HG02571 (cell line): ENCODE measurements at regions not wholly inside any gene's neighbourhood (a gene's known extent, or its start where the extent isn't known, plus 50 kb on each side); places are given as distances from the start of the nearest gene placed in this dataset.
"Not testable (repeated sequence)": the region's sequence is repeated elsewhere in the genome, so short reads cannot be mapped to it uniquely, and the experiment has no call there.

Source experiments
- ATAC-seq: cut with Tn5 transposase; IDR thresholded peaks from one replicate; pipeline ENCODE4 v1.9.1; 2021; ENCODE audit warnings: mild to moderate bottlenecking, moderate library complexity; ENCODE audit not compliant: unreplicated experiment

GRCh38 chr4:126201251-126202138 lies 886.7 kb downstream of the FAT4 start:
- ATAC-seq, result not testable (repeated sequence)

GRCh38 chr4:126202226-126202625 lies 887.5 kb downstream of the FAT4 start:
- ATAC-seq, result no peak

DNA sequence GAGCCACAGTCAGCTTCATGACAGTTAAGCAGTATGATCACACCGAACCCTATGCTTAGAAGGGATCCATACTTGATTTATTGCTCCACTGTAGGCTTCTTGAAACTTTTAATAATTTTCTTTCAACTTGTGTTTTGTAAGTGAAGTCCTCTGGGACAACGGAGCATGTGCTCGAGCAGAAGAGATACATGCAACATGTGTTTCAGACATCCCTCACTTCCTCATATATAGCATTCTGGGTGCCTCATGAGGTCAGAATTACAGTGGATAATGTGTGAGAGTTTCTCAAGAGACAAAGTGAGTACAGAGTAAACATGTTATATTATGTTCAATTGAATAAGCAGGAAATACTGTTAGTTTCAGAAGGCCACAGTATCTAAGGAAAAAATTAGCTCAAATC lies 893.2 kb downstream of the FAT4 start:
- ATAC-seq, result no peak

DNA sequence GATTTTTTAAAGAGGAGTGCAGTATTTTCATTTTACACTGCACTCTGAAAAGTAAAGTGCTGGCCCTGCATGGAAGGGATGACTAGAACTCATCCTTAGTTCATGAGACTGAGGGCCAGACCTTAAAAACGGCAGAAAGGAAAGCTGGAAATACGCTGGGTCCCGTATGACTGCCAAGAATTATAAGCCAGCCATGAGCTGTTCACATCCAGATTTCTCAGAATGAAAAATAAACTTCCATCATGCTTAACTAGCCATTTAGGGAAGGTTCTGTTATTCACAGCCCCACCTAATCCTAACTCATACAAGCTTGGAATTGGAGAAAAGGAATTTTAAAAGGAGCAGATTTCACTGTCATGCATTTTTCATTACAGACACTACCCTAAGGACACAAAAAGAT lies 894.4 kb downstream of the FAT4 start:
- no peak for ATAC-seq

DNA sequence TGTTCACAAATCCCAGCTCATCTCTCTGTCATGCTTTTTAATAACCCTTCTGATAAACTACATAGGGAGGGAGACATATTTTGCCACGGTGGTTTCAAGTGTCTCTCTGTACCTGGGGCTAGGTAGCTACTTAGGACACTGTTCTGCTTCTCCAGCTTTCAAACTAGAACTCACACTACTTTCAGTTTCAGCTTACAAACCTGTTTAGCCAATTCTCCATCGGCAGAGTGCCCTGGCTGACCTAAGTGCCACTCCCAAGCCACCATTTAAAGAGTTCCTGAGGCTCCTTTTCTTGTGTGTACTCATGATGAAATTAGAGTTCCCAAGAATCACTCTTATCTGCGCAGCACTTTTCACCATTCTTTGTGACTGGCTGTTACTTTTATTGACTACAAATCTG lies 899.2 kb downstream of the FAT4 start:
- no peak for ATAC-seq

DNA sequence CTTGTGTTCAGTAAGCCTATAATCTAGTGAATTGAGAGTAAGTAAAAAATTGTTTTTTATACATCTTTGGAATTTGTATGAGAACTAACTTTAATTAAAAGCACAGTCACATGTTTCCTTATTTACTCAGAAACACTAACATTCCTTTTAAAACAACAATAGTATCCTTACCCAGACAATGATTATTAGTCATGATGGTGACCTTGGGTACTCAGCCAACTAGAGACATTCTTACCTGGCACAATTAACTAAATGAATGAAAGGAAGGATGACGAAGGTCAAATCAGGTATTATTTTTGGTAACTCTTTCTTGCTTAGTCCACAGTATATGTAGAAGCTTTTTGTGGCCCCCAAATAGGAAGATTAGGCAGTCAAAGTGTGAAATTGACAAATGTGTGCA lies 901.0 kb downstream of the FAT4 start:
- no peak for ATAC-seq

- ATAC-seq, result no peak
Observed at GRCh38 chr4:126216611-126217010, 901.9 kb downstream of the FAT4 start.

- no peak for ATAC-seq
Observed at GRCh38 chr4:126221282-126221681, 906.5 kb downstream of the FAT4 start.

- ATAC-seq, result no peak
Observed at GRCh38 chr4:126221717-126222340, 907.1 kb downstream of the FAT4 start.

DNA sequence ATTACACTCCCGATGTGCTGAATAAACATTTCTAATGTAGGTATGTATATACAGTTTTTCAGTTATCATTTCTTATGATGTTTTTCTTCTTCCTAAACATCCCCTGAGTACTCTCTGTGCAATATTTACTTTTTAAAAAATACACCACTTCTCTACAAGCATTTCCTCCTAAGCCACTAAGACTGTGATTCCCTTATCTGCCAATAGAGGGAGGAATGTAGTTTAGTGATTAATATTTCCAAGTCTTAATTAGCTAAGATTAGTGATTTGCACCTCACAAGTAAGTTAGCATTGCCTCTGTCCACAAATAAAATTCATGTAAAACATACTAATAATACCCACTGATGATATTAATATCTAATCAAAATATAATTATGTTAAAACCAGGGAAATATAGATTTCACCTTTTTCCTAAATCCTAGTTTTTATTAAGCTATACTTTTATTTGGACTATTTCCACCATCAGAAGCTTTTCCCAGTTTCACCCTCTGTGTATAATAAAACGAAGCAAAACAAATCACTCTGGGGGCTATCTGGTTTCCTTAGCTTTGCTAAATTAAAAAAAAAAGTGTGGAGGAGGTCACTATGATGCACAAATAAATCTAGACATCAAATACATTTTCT lies 909.1 kb downstream of the FAT4 start:
- ATAC-seq, result no peak

DNA sequence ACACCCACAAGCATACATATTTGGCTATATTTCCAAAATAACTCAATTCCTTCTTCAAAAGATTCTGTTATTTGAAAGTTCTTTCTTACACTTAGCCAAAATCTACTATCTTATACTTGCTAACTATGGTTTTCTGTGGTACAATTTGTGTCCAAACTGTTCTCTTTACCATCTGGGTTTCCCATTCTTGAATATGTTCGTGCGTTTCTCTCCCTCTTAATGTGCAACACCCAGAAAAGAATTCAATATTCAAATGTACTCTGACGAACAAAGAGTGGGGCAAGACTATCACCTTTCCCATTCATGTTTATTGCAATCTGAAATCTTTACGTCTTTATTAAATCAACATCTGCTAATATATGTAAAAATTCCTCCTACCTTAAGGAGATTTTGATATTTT lies 912.7 kb downstream of the FAT4 start:
- no peak for ATAC-seq

- no peak for ATAC-seq
Observed at GRCh38 chr4:126230269-126230668, 915.5 kb downstream of the FAT4 start.

GRCh38 chr4:126233483-126233882 lies 918.7 kb downstream of the FAT4 start:
- no peak for ATAC-seq

DNA sequence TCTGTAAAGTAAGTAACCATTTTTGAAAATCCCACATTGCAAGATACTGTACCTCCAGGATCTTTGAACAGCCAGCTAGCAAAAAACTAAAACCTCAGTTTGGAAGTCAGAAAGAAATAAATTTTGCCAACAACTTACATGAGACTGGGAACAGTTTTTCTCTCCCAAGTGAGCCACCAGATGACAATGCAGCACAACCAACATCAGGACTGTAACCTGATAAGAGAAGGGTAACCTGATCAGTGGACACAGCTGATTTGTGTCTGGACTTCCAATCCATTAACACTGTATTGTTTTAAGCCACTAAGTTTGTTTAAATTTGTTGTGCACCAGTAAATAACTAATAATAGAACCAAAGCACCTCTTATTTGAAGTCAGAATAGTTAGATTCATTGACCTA lies 923.3 kb downstream of the FAT4 start:
- ATAC-seq, result no peak

GRCh38 chr4:126241634-126242033 lies 926.9 kb downstream of the FAT4 start:
- ATAC-seq, result no peak

GRCh38 chr4:126242679-126243390 lies 928.1 kb downstream of the FAT4 start:
- ATAC-seq, result no peak

GRCh38 chr4:126247409-126247808 lies 932.7 kb downstream of the FAT4 start:
- no peak for ATAC-seq

DNA sequence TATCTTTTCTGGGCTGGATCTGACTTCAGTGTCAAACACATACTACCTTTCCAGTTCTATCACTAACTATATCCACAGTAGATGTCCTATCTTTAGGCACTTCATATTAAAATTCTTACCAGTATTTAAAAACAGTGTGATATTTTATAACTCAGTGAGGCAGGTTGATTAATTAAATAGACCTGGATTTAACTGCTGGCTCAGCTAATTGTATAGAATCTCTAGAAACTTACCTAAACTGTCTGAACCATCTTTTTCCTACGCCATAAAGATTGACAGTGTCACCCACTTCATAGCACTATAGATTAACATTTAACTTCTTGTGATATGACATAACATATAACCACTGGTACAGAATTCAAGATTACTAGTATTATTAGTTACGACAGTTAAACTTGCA lies 935.3 kb downstream of the FAT4 start:
- no peak for ATAC-seq

GRCh38 chr4:126251169-126251568 lies 936.4 kb downstream of the FAT4 start:
- no peak for ATAC-seq

DNA sequence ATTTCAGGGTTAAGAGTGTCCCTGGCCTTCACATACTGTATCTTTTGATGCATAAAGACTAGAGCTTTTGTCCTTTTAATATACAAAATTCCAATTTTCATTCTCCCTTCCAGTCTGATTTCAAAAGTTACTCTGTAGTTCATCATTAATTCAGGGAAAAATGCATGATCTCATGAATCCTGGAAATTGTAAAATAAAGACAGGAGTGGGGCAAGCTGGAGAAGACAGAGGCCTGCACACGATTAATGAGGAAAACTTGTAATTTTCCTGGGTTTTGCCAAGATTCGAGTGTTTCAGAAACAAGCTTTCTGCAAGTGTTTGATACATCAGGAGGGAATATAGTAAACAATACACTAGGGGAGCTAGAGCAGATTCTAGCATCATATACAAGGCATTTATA lies 947.9 kb downstream of the FAT4 start:
- ATAC-seq, result no peak

DNA sequence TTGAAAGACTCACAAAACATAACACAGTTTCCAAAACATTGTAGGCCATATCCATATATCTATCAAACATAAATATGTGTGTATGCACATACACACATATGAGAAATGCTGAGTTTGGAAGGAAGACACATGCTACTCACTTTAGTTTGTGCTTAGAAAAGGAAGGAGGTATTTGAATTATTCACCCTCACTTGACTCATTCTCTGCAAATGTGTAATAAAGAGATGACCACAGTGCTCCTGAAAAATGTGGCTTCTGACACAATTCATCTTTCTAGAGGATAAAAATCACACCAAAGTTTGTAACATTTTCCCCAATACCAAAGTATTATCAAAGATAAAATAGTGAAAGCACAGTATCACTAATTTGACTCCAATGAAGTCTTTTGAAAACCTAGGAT lies 950.1 kb downstream of the FAT4 start:
- no peak for ATAC-seq
